ENCODE measurements at regions not wholly inside any gene's neighbourhood (a gene's known extent, or its start where the extent isn't known, plus 50 kb on each side); places are given as distances from the start of the nearest gene placed in this dataset.

DNA sequence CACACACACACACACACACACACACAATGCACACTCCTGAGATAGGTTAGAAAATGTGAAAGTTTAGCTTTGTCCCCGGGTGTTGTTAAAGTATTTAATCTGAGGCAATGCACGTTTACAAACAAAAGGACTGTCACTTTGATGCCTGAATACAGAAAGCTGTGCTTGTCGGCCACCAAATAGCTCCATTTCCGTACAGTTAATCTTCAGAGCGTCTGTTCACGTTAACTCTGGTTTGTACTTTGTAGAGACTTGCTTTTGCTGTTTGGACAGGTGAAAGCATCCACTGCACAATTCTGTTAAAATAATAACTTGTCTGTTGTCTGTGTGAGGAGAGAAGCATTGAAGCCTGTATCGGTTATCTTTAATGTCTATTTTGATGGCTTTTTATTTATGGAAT is 267.8 kb downstream of the FGF9 start:
- H3K27me3 ChIP-seq (ENCODE audit: insufficient read depth, low read length, poor library complexity), result no peaks in the 10 kb centered on the region
- H3K79me1 ChIP-seq (ENCODE audit: low read length), result no peaks in the 10 kb centered on the region
- DNase-seq, result no peak
- H4K5ac ChIP-seq (ENCODE audit: low read length), result no peak overlapping the region
- no peak overlapping the region for H2AK5ac ChIP-seq (ENCODE audit: low read length)
- no peaks in the 10 kb centered on the region for H3K36me3 ChIP-seq (ENCODE audit: control insufficient read depth, insufficient read depth, low read length)
- H3K18ac ChIP-seq (ENCODE audit: low read length), result no peak overlapping the region
- H2BK15ac ChIP-seq (replicated peaks; ENCODE audit: low read depth), result no peak overlapping the region
- no peak overlapping the region for H2BK5ac ChIP-seq (ENCODE audit: low read length)
- no peak overlapping the region for H3K56ac ChIP-seq (ENCODE audit: low read length)
- H4K8ac ChIP-seq (ENCODE audit: low read depth, low read length), result no peak overlapping the region
- H3K4ac ChIP-seq (ENCODE audit: low read depth, low read length), result no peak overlapping the region
- no peak overlapping the region for H3K4me2 ChIP-seq (ENCODE audit: low read length)
- H3K4me1 ChIP-seq (ENCODE audit: control insufficient read depth, low read depth, low read length), result no peaks in the 10 kb centered on the region
- no peak overlapping the region for H3K27ac ChIP-seq (ENCODE audit: low read depth, low read length)
- no CpG with 5 or more reads among the region's 7 CpGs for WGBS (ENCODE audit: extremely low coverage, insufficient coverage, low lambda C conversion rate)
- no peaks in the 10 kb centered on the region for H3K79me2 ChIP-seq (ENCODE audit: control insufficient read depth, insufficient read depth, low read length)
- no peak overlapping the region for H2BK120ac ChIP-seq (ENCODE audit: low read depth, low read length)
- H3K9ac ChIP-seq (ENCODE audit: low read length), result no peak overlapping the region
- no peak overlapping the region for H3K4me3 ChIP-seq (ENCODE audit: low read length)
- no peak overlapping the region for H3K23ac ChIP-seq (ENCODE audit: low read length)

DNA sequence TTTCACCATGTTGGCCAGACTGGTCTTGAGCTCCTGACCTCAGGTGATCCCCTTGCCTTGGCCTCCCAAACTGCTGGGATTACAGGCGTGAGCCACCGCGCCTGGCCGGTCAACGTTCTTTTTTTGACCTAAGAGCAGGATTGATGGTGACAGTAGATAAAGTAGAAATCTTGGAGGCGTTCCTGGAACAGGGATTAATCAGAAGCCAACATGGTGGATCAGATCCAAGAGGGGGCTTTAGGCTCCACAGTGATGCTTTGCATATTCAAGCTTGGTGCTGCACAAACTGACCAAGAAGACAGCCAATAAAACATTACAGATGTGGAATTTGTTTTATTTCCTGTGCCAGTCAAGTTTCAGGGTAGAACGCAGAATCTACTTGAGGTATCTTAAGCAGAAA is 271.2 kb downstream of the FGF9 start:
- Histone ChIP-seq H3K23ac (ENCODE audit: low read length) (no peak overlapping the region), H3K4me1 (ENCODE audit: control insufficient read depth, low read depth, low read length) (no peaks in the 10 kb centered on the region), H3K79me1 (ENCODE audit: low read length) (no peaks in the 10 kb centered on the region), H3K4ac (ENCODE audit: low read depth, low read length) (no peak overlapping the region), H3K9ac (ENCODE audit: low read length) (no peak overlapping the region), H2BK120ac (ENCODE audit: low read depth, low read length) (no peak overlapping the region), H4K5ac (ENCODE audit: low read length) (no peak overlapping the region), H3K27ac (ENCODE audit: low read depth, low read length) (no peak overlapping the region), H3K36me3 (ENCODE audit: control insufficient read depth, insufficient read depth, low read length) (no peaks in the 10 kb centered on the region), H3K56ac (ENCODE audit: low read length) (no peak overlapping the region), H4K8ac (ENCODE audit: low read depth, low read length) (no peak overlapping the region), H3K27me3 (ENCODE audit: insufficient read depth, low read length, poor library complexity) (no peaks in the 10 kb centered on the region), H3K4me3 (ENCODE audit: low read length) (no peak overlapping the region), H2AK5ac (ENCODE audit: low read length) (no peak overlapping the region), H3K4me2 (ENCODE audit: low read length) (no peak overlapping the region), H2BK15ac (replicated peaks; ENCODE audit: low read depth) (no peak overlapping the region), H3K18ac (ENCODE audit: low read length) (no peak overlapping the region), H2BK5ac (ENCODE audit: low read length) (no peak overlapping the region), H3K79me2 (ENCODE audit: control insufficient read depth, insufficient read depth, low read length) (no peaks in the 10 kb centered on the region)
- DNase-seq, result no peak
- no CpG with 5 or more reads among the region's 7 CpGs for WGBS (ENCODE audit: extremely low coverage, insufficient coverage, low lambda C conversion rate)

DNA sequence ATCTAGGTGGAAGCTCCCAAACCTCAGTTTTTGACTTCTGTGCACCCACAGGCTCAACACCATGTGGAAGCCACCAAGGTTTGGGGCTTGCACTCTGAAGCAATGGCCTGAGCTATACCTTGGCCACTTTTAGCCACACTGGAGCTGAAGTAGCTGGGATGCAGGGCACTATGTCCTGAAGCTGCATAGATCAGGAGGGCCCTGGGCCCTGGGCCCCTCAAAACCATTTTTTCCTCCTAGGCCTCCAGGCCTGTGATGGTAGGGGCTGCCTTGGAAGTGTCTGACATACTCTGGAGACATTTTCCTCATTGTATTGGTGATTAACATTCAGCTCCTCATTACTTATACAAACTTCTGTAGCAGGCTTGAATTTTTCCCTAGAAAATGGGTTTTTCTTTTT is 273.7 kb downstream of the FGF9 start:
- H2BK15ac ChIP-seq (replicated peaks; ENCODE audit: low read depth), result no peak overlapping the region
- H3K4me1 ChIP-seq (ENCODE audit: control insufficient read depth, low read depth, low read length), result no peaks in the 10 kb centered on the region
- H3K79me2 ChIP-seq (ENCODE audit: control insufficient read depth, insufficient read depth, low read length), result no peaks in the 10 kb centered on the region
- no peak overlapping the region for H3K23ac ChIP-seq (ENCODE audit: low read length)
- H3K79me1 ChIP-seq (ENCODE audit: low read length), result no peaks in the 10 kb centered on the region
- no peak overlapping the region for H2AK5ac ChIP-seq (ENCODE audit: low read length)
- no peak overlapping the region for H2BK5ac ChIP-seq (ENCODE audit: low read length)
- no peak overlapping the region for H3K18ac ChIP-seq (ENCODE audit: low read length)
- H3K4me2 ChIP-seq (ENCODE audit: low read length), result no peak overlapping the region
- H3K4ac ChIP-seq (ENCODE audit: low read depth, low read length), result no peak overlapping the region
- no peak overlapping the region for H3K9ac ChIP-seq (ENCODE audit: low read length)
- no peak overlapping the region for H3K56ac ChIP-seq (ENCODE audit: low read length)
- no peak overlapping the region for H3K4me3 ChIP-seq (ENCODE audit: low read length)
- H3K36me3 ChIP-seq (ENCODE audit: control insufficient read depth, insufficient read depth, low read length), result no peaks in the 10 kb centered on the region
- no peaks in the 10 kb centered on the region for H3K27me3 ChIP-seq (ENCODE audit: insufficient read depth, low read length, poor library complexity)
- no peak overlapping the region for H3K27ac ChIP-seq (ENCODE audit: low read depth, low read length)
- no peak overlapping the region for H2BK120ac ChIP-seq (ENCODE audit: low read depth, low read length)
- no peak for DNase-seq
- H4K5ac ChIP-seq (ENCODE audit: low read length), result no peak overlapping the region
- no peak overlapping the region for H4K8ac ChIP-seq (ENCODE audit: low read depth, low read length)

DNA sequence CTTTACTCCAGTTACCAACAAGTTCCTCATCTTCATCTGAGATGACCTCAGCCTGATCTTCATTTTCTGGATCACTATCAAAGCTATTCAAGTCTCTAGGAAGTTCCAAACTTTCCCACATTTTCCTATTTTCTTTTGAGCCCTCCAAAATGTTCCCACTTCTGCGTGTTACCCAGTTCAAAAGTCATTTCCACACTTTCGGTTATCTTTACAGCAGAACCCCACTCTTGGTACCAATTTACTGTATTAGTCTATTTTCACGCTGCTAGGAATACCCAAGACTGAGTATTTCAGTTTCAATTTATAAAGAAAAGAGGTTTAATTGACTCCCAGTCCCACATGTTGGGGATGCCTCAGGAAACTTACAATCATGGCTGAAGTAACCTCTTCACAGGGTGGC is 274.3 kb downstream of the FGF9 start:
- no peak overlapping the region for H3K56ac ChIP-seq (ENCODE audit: low read length)
- H3K4me2 ChIP-seq (ENCODE audit: low read length), result no peak overlapping the region
- H3K4ac ChIP-seq (ENCODE audit: low read depth, low read length), result no peak overlapping the region
- H3K4me3 ChIP-seq (ENCODE audit: low read length), result no peak overlapping the region
- no peak overlapping the region for H2BK15ac ChIP-seq (replicated peaks; ENCODE audit: low read depth)
- H2AK5ac ChIP-seq (ENCODE audit: low read length), result no peak overlapping the region
- no peaks in the 10 kb centered on the region for H3K27me3 ChIP-seq (ENCODE audit: insufficient read depth, low read length, poor library complexity)
- H3K4me1 ChIP-seq (ENCODE audit: control insufficient read depth, low read depth, low read length), result no peaks in the 10 kb centered on the region
- no peak overlapping the region for H3K18ac ChIP-seq (ENCODE audit: low read length)
- no peak overlapping the region for H2BK5ac ChIP-seq (ENCODE audit: low read length)
- no peak overlapping the region for H4K8ac ChIP-seq (ENCODE audit: low read depth, low read length)
- no CpG with 5 or more reads among the region's 3 CpGs for WGBS (ENCODE audit: extremely low coverage, insufficient coverage, low lambda C conversion rate)
- H3K36me3 ChIP-seq (ENCODE audit: control insufficient read depth, insufficient read depth, low read length), result no peaks in the 10 kb centered on the region
- no peak overlapping the region for H3K27ac ChIP-seq (ENCODE audit: low read depth, low read length)
- H3K79me1 ChIP-seq (ENCODE audit: low read length), result no peaks in the 10 kb centered on the region
- H3K79me2 ChIP-seq (ENCODE audit: control insufficient read depth, insufficient read depth, low read length), result no peaks in the 10 kb centered on the region
- H2BK120ac ChIP-seq (ENCODE audit: low read depth, low read length), result no peak overlapping the region
- no peak overlapping the region for H3K23ac ChIP-seq (ENCODE audit: low read length)
- no peak overlapping the region for H3K9ac ChIP-seq (ENCODE audit: low read length)
- H4K5ac ChIP-seq (ENCODE audit: low read length), result no peak overlapping the region
- DNase-seq, result no peak

DNA sequence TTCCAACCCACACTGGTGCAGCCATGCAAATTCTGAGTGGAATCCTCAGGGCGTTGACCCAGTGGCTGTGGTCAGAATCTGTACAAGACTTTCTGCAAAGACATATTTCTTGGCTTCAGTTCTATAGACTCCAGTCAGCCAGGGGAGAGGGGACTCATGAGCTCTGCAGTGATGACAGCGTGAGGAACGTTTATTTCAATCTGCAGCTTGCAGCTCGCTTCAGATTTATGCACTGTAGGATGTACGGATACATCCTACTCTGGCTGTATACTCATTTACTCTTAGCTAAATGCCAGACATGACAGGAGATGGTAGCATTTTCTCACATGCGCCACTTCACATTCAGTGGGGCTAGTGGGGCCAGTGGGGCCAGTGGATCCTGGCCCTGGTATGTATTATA is 276.1 kb downstream of the FGF9 start:
- H4K5ac ChIP-seq (ENCODE audit: low read length), result no peak overlapping the region
- no peaks in the 10 kb centered on the region for H3K79me2 ChIP-seq (ENCODE audit: control insufficient read depth, insufficient read depth, low read length)
- no peak overlapping the region for H2AK5ac ChIP-seq (ENCODE audit: low read length)
- H3K79me1 ChIP-seq (ENCODE audit: low read length), result no peaks in the 10 kb centered on the region
- no peak overlapping the region for H2BK15ac ChIP-seq (replicated peaks; ENCODE audit: low read depth)
- no peaks in the 10 kb centered on the region for H3K27me3 ChIP-seq (ENCODE audit: insufficient read depth, low read length, poor library complexity)
- no peak overlapping the region for H3K9ac ChIP-seq (ENCODE audit: low read length)
- no peak overlapping the region for H3K18ac ChIP-seq (ENCODE audit: low read length)
- H2BK5ac ChIP-seq (ENCODE audit: low read length), result no peak overlapping the region
- DNase-seq, result no peak
- H4K8ac ChIP-seq (ENCODE audit: low read depth, low read length), result no peak overlapping the region
- H3K27ac ChIP-seq (ENCODE audit: low read depth, low read length), result no peak overlapping the region
- no peak overlapping the region for H3K56ac ChIP-seq (ENCODE audit: low read length)
- no CpG with 5 or more reads among the region's 6 CpGs for WGBS (ENCODE audit: extremely low coverage, insufficient coverage, low lambda C conversion rate)
- no peak overlapping the region for H3K4me2 ChIP-seq (ENCODE audit: low read length)
- no peaks in the 10 kb centered on the region for H3K36me3 ChIP-seq (ENCODE audit: control insufficient read depth, insufficient read depth, low read length)
- H3K4ac ChIP-seq (ENCODE audit: low read depth, low read length), result no peak overlapping the region
- H3K23ac ChIP-seq (ENCODE audit: low read length), result no peak overlapping the region
- no peak overlapping the region for H2BK120ac ChIP-seq (ENCODE audit: low read depth, low read length)
- no peaks in the 10 kb centered on the region for H3K4me1 ChIP-seq (ENCODE audit: control insufficient read depth, low read depth, low read length)
- no peak overlapping the region for H3K4me3 ChIP-seq (ENCODE audit: low read length)

DNA sequence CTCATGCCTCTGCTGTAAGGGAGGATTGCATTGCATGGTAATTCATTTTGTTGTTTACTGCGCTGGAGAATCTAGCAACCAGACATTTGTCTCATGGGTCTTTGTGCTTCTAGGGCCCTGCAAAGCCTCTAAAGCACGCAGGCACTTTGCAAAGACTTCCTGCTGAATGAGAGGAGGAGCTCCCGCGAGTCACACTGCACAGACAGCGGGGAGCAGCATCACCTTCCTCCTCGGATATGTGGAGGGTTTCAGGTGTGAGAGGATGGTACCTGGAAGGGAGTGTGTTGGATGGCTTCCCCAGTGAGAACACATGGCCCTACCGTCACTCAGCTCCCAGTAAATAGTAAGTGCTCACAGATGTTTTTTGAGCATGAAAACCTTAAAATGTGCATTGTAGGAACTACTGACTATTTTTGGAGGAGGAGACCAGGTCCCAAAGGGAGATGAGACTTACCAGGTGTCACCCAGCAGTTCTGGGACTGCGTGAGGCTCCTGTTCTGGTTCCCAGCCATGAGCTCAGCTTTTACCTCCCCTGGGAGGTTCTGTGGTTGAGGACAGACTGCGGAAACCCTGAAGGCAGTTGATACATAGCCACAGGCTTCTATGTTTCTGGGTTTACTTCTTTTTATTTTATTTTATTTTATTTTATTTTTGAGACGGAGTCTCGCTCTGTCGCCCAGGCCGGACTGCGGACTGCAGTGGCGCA is 278.0 kb downstream of the FGF9 start:
- H3K23ac ChIP-seq (ENCODE audit: low read length), result no peak overlapping the region
- no peaks in the 10 kb centered on the region for H3K4me1 ChIP-seq (ENCODE audit: control insufficient read depth, low read depth, low read length)
- no peaks in the 10 kb centered on the region for H3K79me1 ChIP-seq (ENCODE audit: low read length)
- no peak overlapping the region for H2BK5ac ChIP-seq (ENCODE audit: low read length)
- no peak overlapping the region for H3K4me3 ChIP-seq (ENCODE audit: low read length)
- H2AK5ac ChIP-seq (ENCODE audit: low read length), result no peak overlapping the region
- H3K27me3 ChIP-seq (ENCODE audit: insufficient read depth, low read length, poor library complexity), result no peaks in the 10 kb centered on the region
- H3K9ac ChIP-seq (ENCODE audit: low read length), result no peak overlapping the region
- H3K27ac ChIP-seq (ENCODE audit: low read depth, low read length), result no peak overlapping the region
- no peak overlapping the region for H2BK120ac ChIP-seq (ENCODE audit: low read depth, low read length)
- H3K4me2 ChIP-seq (ENCODE audit: low read length), result no peak overlapping the region
- no peak overlapping the region for H3K56ac ChIP-seq (ENCODE audit: low read length)
- WGBS (ENCODE audit: extremely low coverage, insufficient coverage, low lambda C conversion rate), result no CpG with 5 or more reads among the region's 15 CpGs
- H3K18ac ChIP-seq (ENCODE audit: low read length), result no peak overlapping the region
- H4K5ac ChIP-seq (ENCODE audit: low read length), result no peak overlapping the region
- H3K36me3 ChIP-seq (ENCODE audit: control insufficient read depth, insufficient read depth, low read length), result no peaks in the 10 kb centered on the region
- no peaks in the 10 kb centered on the region for H3K79me2 ChIP-seq (ENCODE audit: control insufficient read depth, insufficient read depth, low read length)
- DNase-seq, result no peak
- H2BK15ac ChIP-seq (replicated peaks; ENCODE audit: low read depth), result no peak overlapping the region
- no peak overlapping the region for H4K8ac ChIP-seq (ENCODE audit: low read depth, low read length)
- H3K4ac ChIP-seq (ENCODE audit: low read depth, low read length), result no peak overlapping the region
